Stimulated activated naive CD8-positive, alpha-beta T cell treated with anti-CD3 and anti-CD28 coated beads, Interleukin-15, Interleukin-2, amounts not matched to agents 100 ng/mL and 50 ng/mL, for 24 hours (primary cell): ENCODE measurements at regions not wholly inside any gene's neighbourhood (a gene's known extent, or its start where the extent isn't known, plus 50 kb on each side); places are given as distances from the start of the nearest gene placed in this dataset.
"Not testable (repeated sequence)": the region's sequence is repeated elsewhere in the genome, so short reads cannot be mapped to it uniquely, and the experiment has no call there.

Experiments
- H3K27ac Mint-ChIP-seq: one replicate; pipeline ENCODE4 v1.8.0; 2021; ENCODE audit warnings: mild to moderate bottlenecking, mixed read lengths
- H3K27me3 Mint-ChIP-seq: one replicate; pipeline ENCODE4 v1.8.0; 2021; ENCODE audit warnings: mixed read lengths
- H3K36me3 Mint-ChIP-seq: one replicate; pipeline ENCODE4 v1.8.0; 2021; ENCODE audit warnings: low read depth, mixed read lengths
- H3K4me1 Mint-ChIP-seq: one replicate; pipeline ENCODE4 v1.8.0; 2021; ENCODE audit warnings: low read depth, mixed read lengths
- H3K4me3 Mint-ChIP-seq: one replicate; pipeline ENCODE4 v1.8.0; 2021; ENCODE audit warnings: mild to moderate bottlenecking, mixed read lengths
- H3K9me3 Mint-ChIP-seq: one replicate; pipeline ENCODE4 v1.8.0; 2021; ENCODE audit warnings: mixed read lengths

DNA sequence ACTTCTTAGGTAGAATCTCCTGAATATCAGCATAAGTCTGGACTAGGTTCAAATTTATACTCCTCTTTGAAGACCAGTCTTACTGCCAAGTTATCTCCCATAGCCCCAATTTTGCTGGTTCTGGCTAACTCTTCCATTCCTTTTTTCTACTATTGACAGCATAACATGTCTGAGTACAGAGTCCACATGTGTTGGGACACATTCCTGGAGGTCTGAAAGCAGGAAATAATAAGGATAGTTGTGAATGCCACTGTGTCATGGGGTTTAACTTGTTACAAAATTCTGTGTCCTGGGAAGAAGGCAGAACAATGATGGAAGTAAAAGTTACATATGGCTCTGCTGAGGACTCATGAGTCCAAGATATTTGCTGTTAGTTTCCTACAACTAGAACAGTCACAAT lies 57.4 kb upstream of the ZBTB20 start:
- Mint-ChIP-seq H3K4me3 (no peak overlapping the region), H3K36me3 (no peaks in the 10 kb centered on the region), H3K27me3 (no peaks in the 10 kb centered on the region), H3K4me1 (no peaks in the 10 kb centered on the region), H3K27ac (no peak overlapping the region), H3K9me3 (no peaks in the 10 kb centered on the region)

DNA sequence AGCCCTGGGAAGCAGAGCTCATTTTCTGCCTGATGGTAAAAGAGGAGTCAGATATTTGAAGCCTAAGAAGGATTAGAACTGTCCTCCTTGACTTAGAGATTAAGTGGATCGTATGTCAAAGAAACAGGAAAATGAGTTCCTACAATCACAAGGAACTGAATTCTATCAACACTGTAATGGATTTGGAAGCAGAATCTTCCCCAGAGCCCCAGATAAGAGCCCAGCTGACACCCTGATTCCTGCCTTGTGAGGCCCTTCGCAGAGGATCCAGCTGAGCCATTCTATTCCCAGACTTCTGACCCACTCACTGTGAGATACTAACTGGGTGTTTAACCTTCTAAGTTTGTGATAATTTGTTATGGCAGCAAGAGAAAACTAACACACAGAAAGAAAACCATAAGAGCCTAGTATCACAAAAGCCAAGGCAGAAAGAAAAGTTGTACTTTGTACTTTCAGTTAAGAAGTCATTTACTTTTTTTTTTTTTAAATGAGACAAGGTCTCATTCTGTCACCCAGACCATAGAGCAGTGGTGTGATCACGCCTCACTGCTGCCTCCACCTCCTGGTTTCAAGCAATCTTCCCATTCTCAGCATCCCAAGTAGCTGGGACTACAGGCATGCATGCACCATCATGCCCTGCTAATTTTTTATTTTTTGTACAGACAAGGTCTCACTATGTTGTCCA lies 61.1 kb upstream of the ZBTB20 start:
- Mint-ChIP-seq H3K4me1 (no peaks in the 10 kb centered on the region), H3K9me3 (no peaks in the 10 kb centered on the region), H3K4me3 (no peak overlapping the region), H3K27me3 (no peaks in the 10 kb centered on the region), H3K27ac (no peak overlapping the region), H3K36me3 (no peaks in the 10 kb centered on the region)

DNA sequence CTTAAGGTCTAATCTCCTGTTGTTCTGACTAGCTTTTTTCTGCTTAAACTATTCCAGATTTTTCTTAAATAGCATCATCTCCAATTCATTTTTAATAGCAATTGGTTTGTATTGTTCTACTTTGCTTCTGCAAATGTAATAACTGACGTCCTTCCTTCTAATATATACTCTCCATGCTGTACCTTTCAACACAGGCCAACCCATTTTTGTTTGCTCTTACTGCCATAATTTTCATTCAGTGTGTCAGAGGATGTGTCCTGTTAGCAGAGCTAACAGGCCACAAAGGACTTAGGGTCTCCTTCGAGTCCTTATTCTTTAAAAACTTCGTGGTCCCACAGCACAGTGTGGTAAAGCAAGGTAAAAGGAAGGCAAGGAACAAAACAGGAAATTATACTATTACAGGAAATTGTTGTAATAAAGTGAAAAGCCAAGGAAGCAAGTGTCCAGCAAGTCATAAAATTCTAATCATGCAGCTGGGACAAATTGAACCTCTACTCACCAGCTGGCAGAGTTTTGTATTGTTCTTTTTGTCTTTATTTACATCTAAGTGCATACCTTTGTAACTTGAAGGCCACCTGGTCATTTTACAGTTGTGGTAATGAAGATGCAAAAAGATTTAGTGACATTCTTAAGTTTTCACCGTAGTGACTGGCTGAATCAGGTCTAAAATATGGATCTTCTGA lies 64.9 kb upstream of the ZBTB20 start:
- H3K27ac Mint-ChIP-seq: no peak overlapping the region
- no peaks in the 10 kb centered on the region for H3K27me3 Mint-ChIP-seq

DNA sequence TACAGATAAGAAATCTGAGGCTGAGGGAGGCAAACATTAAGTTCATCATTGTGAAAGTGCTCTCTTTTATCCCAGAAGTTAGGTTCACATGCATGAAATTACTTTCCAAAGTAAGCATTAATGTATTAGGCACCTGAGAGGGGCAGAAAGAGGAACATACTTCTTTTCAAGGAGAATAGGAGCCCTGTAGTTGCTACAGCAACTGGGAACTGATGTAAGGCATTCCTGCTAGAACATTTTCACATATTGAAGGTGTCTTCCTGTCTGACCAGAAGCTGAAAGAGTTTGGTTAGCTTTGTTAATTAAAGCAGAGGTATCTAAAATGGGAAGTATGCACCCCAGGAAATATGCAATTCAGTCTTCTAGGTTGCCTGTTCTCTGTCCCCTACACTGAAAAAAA lies 65.5 kb upstream of the ZBTB20 start:
- no peaks in the 10 kb centered on the region for H3K9me3 Mint-ChIP-seq
- H3K4me1 Mint-ChIP-seq: no peaks in the 10 kb centered on the region
- H3K4me3 Mint-ChIP-seq: no peak overlapping the region
- no peaks in the 10 kb centered on the region for H3K36me3 Mint-ChIP-seq
- no peak overlapping the region for H3K27ac Mint-ChIP-seq
- no peaks in the 10 kb centered on the region for H3K27me3 Mint-ChIP-seq

More for the DNA sequence above, 64.9 kb upstream of the ZBTB20 start:
- Mint-ChIP-seq H3K36me3 (no peaks in the 10 kb centered on the region), H3K9me3 (no peaks in the 10 kb centered on the region), H3K4me3 (no peak overlapping the region), H3K4me1 (no peaks in the 10 kb centered on the region)

DNA sequence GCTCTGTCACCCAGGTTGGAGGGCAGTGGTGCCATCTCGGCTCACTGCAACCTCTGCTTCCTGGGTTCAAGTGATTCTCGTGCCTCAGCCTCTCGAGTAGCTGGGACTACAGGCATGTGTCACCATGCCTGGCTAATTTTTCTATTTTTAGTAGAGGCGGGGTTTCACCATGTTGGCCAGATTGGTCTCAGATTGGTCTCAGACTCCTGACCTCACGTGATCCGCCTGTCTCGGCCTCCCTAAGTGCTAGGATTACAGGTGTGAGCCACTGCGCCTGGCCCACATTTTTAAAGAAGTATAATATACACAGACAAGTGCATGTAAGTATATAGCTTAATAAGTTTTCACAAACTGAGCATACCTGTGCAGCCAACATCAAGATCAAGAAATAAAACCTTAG lies 66.0 kb upstream of the ZBTB20 start:
- H3K9me3 Mint-ChIP-seq, H3K36me3 Mint-ChIP-seq, H3K4me1 Mint-ChIP-seq, H3K4me3 Mint-ChIP-seq, H3K27ac Mint-ChIP-seq, H3K27me3 Mint-ChIP-seq: not testable (repeated sequence)

DNA sequence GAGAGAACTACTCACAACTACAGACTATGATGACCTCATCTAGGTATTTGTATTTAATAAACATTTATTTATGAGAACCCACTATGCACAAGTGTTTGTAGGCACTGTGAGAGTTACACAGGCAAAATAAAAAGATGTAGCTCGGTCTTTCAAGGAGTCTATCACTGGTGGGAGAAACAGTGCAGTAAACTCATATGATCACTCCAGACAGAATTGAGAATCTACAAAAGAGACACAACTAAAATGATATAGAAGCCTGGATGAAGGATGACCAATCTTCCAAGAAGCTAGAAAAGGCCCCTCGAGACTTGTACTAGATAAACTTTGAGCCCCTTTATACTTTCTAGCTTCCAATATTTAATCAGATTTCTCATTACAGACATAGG lies 70.2 kb upstream of the ZBTB20 start:
- Mint-ChIP-seq H3K4me1 (no peaks in the 10 kb centered on the region), H3K27me3 (no peaks in the 10 kb centered on the region), H3K9me3 (no peaks in the 10 kb centered on the region), H3K27ac (no peak overlapping the region), H3K4me3 (no peak overlapping the region), H3K36me3 (no peaks in the 10 kb centered on the region)

DNA sequence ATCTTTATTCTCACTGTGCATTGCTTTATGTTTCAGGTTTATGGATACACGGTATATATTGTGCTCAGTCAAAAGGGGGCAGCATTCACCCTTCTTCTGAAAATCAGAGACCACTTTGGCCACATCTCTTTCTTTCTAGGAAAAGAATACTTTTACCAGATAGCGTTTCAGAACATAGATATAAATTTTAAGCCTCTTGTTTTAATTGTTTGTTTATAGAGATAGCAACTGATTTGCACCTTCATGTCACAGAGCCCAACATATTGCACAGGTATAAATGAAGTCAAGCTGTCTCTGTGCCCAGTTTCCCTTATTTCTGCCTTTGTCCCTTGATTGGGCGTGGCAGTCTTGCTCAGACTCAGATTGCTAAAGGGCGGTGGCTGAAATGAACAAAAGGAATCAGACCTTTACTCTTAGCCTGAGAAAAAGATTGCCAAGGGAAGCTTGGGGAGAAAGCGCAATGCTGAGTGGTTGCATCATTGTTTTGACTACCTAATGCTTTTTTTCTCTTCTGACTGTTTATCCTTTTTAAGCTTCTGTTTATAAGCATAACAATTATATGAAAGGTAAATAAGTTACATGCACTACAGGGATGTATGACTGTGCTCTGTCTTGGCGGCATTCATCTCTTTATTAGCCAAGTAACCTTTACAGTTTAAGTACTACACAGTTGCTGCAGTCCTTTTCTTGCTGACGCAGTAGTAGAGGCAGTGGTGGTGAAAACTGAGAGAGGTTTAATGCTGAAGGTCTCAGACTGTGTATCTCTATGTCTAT lies 70.8 kb upstream of the ZBTB20 start:
- Mint-ChIP-seq H3K27ac (no peak overlapping the region), H3K27me3 (no peaks in the 10 kb centered on the region), H3K9me3 (no peaks in the 10 kb centered on the region), H3K36me3 (no peaks in the 10 kb centered on the region), H3K4me1 (no peaks in the 10 kb centered on the region), H3K4me3 (no peak overlapping the region)

DNA sequence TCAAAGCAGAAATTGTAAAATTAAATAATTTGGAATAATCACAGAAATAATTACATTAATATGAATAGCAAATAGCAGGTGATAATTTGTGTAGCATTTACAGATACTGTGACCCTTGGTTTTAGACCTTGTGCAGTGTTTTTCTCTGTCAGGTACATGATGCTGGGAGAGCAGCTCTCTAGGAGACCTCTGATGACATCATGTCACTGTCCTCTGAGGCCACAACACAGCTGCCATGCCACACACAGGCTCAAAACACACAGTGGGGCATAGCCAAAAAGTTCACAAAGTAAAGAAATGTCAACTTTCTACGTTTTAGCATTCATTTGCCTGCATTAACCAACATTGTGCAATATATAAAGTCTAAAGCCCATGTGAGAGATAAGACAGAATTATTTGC lies 71.8 kb upstream of the ZBTB20 start:
- Mint-ChIP-seq H3K36me3 (no peaks in the 10 kb centered on the region), H3K9me3 (no peaks in the 10 kb centered on the region), H3K4me1 (no peaks in the 10 kb centered on the region), H3K27me3 (no peaks in the 10 kb centered on the region), H3K4me3 (no peak overlapping the region), H3K27ac (no peak overlapping the region)

DNA sequence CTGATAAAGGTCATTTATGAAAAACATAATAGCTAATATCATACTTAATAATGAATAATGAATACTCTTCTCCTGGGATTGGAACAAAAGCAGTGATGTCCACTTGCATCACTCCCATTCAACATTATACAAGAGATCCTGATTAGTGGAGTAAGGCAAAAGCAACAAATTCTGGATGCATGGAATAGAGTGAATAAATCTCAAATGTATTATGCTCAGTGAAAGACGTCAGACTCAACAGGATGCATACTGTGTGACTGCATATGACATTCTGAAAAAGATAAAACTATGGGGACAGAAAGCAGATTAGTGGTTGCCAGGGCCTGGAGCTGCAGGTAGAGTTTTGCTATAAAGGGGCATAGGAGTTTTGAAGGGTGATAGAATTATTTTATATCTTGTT lies 77.6 kb upstream of the ZBTB20 start:
- Mint-ChIP-seq H3K4me1 (no peaks in the 10 kb centered on the region), H3K27me3 (no peaks in the 10 kb centered on the region), H3K27ac (no peak overlapping the region), H3K4me3 (no peak overlapping the region), H3K36me3 (no peaks in the 10 kb centered on the region), H3K9me3 (no peaks in the 10 kb centered on the region)

DNA sequence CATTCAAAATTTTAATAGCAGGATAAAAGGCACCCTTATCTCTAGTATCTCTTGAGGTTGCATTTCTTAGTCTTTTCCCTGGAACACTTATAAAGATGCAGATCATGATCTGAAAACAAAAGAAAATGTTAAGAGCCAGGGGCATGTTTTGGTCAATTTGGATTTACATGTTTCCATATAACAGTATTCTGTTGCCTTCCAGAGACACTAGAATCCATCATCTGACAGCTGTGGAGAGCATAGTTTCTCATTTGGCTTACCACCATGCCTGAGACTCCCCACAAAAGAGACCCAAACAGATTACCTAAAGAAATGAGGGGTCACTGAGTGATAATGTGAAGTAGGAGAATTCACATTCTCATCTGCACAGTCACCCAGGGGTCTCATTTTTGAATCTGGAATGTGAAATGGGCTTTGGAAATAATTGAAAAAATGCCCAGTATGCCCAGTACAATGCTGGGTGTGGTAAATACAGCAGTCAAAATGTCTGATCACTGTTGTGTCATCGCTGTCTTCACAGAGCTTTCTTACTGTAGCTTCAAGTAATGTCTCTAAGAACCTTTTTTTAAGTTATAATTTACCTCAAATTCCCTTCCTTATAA lies 79.9 kb upstream of the ZBTB20 start:
- H3K27ac Mint-ChIP-seq: no peak overlapping the region
- no peaks in the 10 kb centered on the region for H3K36me3 Mint-ChIP-seq
- H3K4me3 Mint-ChIP-seq: no peak overlapping the region
- H3K4me1 Mint-ChIP-seq: no peaks in the 10 kb centered on the region
- no peaks in the 10 kb centered on the region for H3K9me3 Mint-ChIP-seq
- no peaks in the 10 kb centered on the region for H3K27me3 Mint-ChIP-seq

DNA sequence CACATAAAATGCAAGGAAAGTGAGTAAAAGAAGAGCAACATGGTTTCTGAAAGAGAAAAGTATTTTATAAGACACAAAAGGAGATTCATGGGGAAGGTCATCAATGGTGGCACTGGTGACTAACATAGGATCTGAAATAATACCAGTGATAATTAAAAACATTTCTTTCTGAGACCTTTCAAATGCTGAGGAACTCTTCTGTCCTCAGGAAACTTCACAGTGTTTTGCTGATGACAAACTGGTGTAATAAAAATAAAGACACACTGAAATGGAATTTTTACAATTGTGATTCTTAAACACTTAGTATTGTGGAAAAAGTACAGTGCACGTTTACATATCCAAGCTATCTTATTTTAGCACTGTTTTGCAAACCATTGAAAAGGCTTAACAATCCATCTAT lies 80.4 kb upstream of the ZBTB20 start:
- H3K27ac Mint-ChIP-seq: no peak overlapping the region
- H3K4me1 Mint-ChIP-seq: no peaks in the 10 kb centered on the region
- H3K36me3 Mint-ChIP-seq: no peaks in the 10 kb centered on the region
- no peak overlapping the region for H3K4me3 Mint-ChIP-seq
- no peaks in the 10 kb centered on the region for H3K27me3 Mint-ChIP-seq
- no peaks in the 10 kb centered on the region for H3K9me3 Mint-ChIP-seq

DNA sequence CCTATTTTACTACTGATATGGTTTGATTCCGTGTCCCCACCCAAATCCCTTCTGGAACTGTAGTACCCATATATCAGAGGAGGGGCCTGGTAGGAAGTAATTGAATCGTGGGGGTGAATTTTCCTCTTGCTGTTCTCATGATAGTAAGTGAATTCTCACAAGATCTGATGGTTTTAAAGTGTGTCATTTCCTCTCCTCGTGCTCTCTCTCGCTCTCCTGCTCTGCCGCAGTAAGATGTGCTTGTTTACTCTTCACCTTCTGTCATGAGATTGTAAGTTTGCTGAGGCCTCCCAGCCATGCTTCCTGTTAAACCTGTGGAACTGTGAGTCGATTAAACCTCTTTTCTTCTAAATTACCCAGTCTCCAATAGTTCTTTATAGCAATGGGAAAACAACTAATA lies 81.2 kb upstream of the ZBTB20 start:
- Mint-ChIP-seq H3K4me3 (no peak overlapping the region), H3K4me1 (no peaks in the 10 kb centered on the region), H3K27ac (no peak overlapping the region), H3K27me3 (no peaks in the 10 kb centered on the region), H3K9me3 (no peaks in the 10 kb centered on the region), H3K36me3 (no peaks in the 10 kb centered on the region)

DNA sequence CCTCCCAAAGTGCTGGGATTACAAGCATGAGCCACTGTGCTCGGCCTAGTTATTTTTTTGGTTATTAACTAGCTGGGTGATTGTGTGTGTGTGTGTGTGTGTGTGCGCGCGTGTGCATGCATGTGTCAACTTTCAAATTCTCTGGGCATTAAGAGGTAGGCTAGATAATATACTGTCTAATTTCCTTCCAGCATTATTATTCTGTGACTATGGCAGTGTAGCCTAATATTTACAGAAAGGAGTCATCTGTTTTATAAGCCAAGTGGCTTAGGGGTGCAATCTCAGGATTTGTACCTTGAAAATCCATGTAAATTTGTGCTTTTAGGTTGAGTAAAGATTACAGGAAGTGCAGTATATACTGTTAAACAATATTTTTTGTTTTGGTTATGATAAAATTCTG lies 85.1 kb upstream of the ZBTB20 start:
- no peak overlapping the region for H3K27ac Mint-ChIP-seq
- no peaks in the 10 kb centered on the region for H3K36me3 Mint-ChIP-seq
- no peaks in the 10 kb centered on the region for H3K9me3 Mint-ChIP-seq
- H3K4me1 Mint-ChIP-seq: no peaks in the 10 kb centered on the region
- H3K27me3 Mint-ChIP-seq: no peaks in the 10 kb centered on the region
- no peak overlapping the region for H3K4me3 Mint-ChIP-seq

DNA sequence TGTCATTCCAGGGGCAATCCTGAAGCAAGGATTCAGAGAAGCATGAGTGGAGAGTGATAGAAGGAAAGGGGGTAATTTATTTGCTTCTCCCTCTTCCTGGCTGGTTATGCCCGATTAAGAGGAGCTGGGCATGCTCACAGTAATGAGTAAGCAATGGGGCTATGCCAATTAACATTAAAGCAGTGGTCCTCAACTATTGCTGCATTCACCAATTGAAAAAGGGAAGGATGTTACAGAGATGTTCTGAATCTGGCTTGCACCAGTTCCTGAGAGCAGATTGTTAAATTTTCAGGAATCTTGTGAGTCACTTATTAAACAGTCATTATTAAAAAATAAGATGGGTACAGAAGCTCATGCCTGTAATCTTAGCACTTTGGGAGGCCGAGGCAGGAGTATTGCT lies 85.9 kb upstream of the ZBTB20 start:
- Mint-ChIP-seq H3K27ac (no peak overlapping the region), H3K9me3 (no peaks in the 10 kb centered on the region), H3K4me3 (no peak overlapping the region), H3K4me1 (no peaks in the 10 kb centered on the region), H3K27me3 (no peaks in the 10 kb centered on the region), H3K36me3 (no peaks in the 10 kb centered on the region)

DNA sequence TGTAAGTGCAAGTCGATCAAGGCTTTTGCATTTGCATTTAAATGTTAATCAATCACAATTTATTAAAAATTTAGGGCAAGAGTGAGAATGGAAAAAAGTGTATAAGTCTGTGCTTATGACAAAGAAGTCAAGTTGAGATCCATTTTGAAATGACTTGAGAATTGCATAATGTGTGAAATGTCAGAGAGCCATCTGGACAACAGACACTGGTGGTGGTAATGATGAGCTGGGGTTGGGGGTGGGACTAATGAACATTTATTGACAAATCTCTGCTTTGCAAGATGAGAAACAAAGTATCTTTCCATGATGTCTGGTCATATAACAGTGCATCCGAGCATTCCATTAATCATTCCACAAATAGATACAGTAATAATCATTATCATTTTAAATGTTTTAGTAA lies 89.4 kb upstream of the ZBTB20 start:
- H3K4me3 Mint-ChIP-seq: no peak overlapping the region
- H3K27me3 Mint-ChIP-seq: no peaks in the 10 kb centered on the region
- no peak overlapping the region for H3K27ac Mint-ChIP-seq
- no peaks in the 10 kb centered on the region for H3K4me1 Mint-ChIP-seq
- H3K36me3 Mint-ChIP-seq: no peaks in the 10 kb centered on the region
- H3K9me3 Mint-ChIP-seq: no peaks in the 10 kb centered on the region
